GM23338 (cell line): ENCODE measurements at regions not wholly inside any gene's neighbourhood (a gene's known extent, or its start where the extent isn't known, plus 50 kb on each side); places are given as distances from the start of the nearest gene placed in this dataset.

Source experiments
- ATAC-seq: fragments of 200-7000 bp; cut with Tn5 transposase; 3 replicates; pipeline ENCODE4 v1.9.1; 2020
- DNase-seq: peaks from one replicate; pipeline ENCODE4 v3.0.0-alpha.2; 2015; ENCODE audit warnings: low spot score
- H2AFZ ChIP-seq: fragments of 200-600 bp; sonication (generic); 2 replicates; pipeline ENCODE4 v1.8.0; 2016; ENCODE audit warnings: antibody characterized with exemption, mild to moderate bottlenecking, moderate library complexity
- H3F3A ChIP-seq: fragments of 200-600 bp; sonication (generic); replicated peaks from 2 replicates; pipeline ENCODE4 v1.8.0; 2017; ENCODE audit warnings: antibody characterized with exemption, mixed run types, low read depth
- H3K27ac ChIP-seq: fragments of 200-600 bp; sonication (generic); 2 replicates; pipeline ENCODE4 v1.6.1; 2016; ENCODE audit warnings: low read depth
- H3K27me3 ChIP-seq: fragments of 200-600 bp; sonication (generic); 2 replicates; pipeline ENCODE4 v1.8.0; 2016; ENCODE audit warnings: mild to moderate bottlenecking, mixed run types, moderate library complexity; ENCODE audit not compliant: insufficient read depth
- H3K36me3 ChIP-seq: fragments of 200-600 bp; sonication (generic); 2 replicates; pipeline ENCODE4 v1.8.0; 2016; ENCODE audit warnings: mild to moderate bottlenecking; ENCODE audit not compliant: insufficient read depth
- H3K4me1 ChIP-seq: fragments of 200-600 bp; sonication (generic); 2 replicates; pipeline ENCODE4 v1.8.0; 2016; ENCODE audit warnings: mild to moderate bottlenecking, moderate library complexity; ENCODE audit not compliant: insufficient read depth
- H3K4me2 ChIP-seq: fragments of 200-600 bp; sonication (generic); 2 replicates; pipeline ENCODE4 v1.7.1; 2017; ENCODE audit warnings: mixed run types
- H3K4me3 ChIP-seq: fragments of 200-600 bp; sonication (generic); 2 replicates; pipeline ENCODE4 v1.6.1; 2016; ENCODE audit warnings: mixed run types
- H3K79me2 ChIP-seq: fragments of 200-600 bp; sonication (generic); replicated peaks from 2 replicates; pipeline ENCODE4 v1.8.0; 2017; ENCODE audit warnings: mild to moderate bottlenecking; ENCODE audit not compliant: insufficient read depth
- H3K9me2 ChIP-seq: fragments of 200-600 bp; sonication (generic); 2 replicates; pipeline ENCODE4 v1.8.0; 2017; ENCODE audit not compliant: insufficient read depth
- H4K20me1 ChIP-seq: fragments of 200-600 bp; sonication (generic); replicated peaks from 2 replicates; pipeline ENCODE4 v1.8.0; 2017; ENCODE audit warnings: mild to moderate bottlenecking; ENCODE audit not compliant: insufficient read depth
- H3K27ac Mint-ChIP-seq: 2 replicates; pipeline ENCODE4 v1.8.0; 2020; ENCODE audit warnings: inconsistent platforms, mild to moderate bottlenecking, moderate library complexity, mixed read lengths
- H3K27me3 Mint-ChIP-seq: 3 replicates; pipeline ENCODE4 v1.8.0; 2022; ENCODE audit warnings: low read depth, mild to moderate bottlenecking, moderate library complexity, mixed read lengths, inconsistent platforms; ENCODE audit not compliant: insufficient read depth, poor library complexity
- H3K36me3 Mint-ChIP-seq: 3 replicates; pipeline ENCODE4 v1.8.0; 2021; ENCODE audit warnings: low read depth, mild to moderate bottlenecking, inconsistent platforms, moderate library complexity, mixed read lengths
- H3K4me1 Mint-ChIP-seq: 3 replicates; pipeline ENCODE4 v1.8.0; 2020; ENCODE audit warnings: mild to moderate bottlenecking, inconsistent platforms, mixed read lengths
- H3K4me3 Mint-ChIP-seq: 3 replicates; pipeline ENCODE4 v1.8.0; 2021; ENCODE audit warnings: moderate library complexity, mild to moderate bottlenecking, inconsistent platforms, mixed read lengths
- H3K9me3 Mint-ChIP-seq: 3 replicates; pipeline ENCODE4 v1.8.0; 2020; ENCODE audit warnings: moderate library complexity, mild to moderate bottlenecking, inconsistent platforms, mixed read lengths
- CREB1 ChIP-seq: fragments of 250-450 bp; sonication (Bioruptor Pico); IDR thresholded peaks from 2 replicates; pipeline ENCODE4 v1.5.0; 2020; ENCODE audit warnings: low read depth, mild to moderate bottlenecking, moderate library complexity
- CTCF ChIP-seq, 2 experiments: fragments of 200-600 bp in 1 of 2; sonication (generic) in 1 of 2; conservative IDR thresholded peaks; 2 replicates each; pipeline versions ENCODE4 v1.5.1 to v1.6.1; 2016 to 2017; ENCODE audit warnings: antibody characterized with exemption in 2 of 2, low read depth in 2 of 2, mild to moderate bottlenecking in 2 of 2, moderate library complexity in 1 of 2
- ETS1 ChIP-seq: IDR thresholded peaks from 2 replicates; pipeline ENCODE4 v1.6.1; 2016; ENCODE audit warnings: antibody characterized with exemption
- EZH2 ChIP-seq: fragments of 200-600 bp; sonication (generic); IDR thresholded peaks from one replicate; pipeline ENCODE4 v1.8.0; 2017; ENCODE audit warnings: antibody characterized with exemption, mild to moderate bottlenecking, low read depth; ENCODE audit not compliant: unreplicated experiment
- EZH2phosphoT487 ChIP-seq: fragments of 200-600 bp; sonication (generic); IDR thresholded peaks from one replicate; pipeline ENCODE4 v1.8.1; 2018; ENCODE audit warnings: antibody characterized with exemption; ENCODE audit not compliant: unreplicated experiment
- JUNB ChIP-seq: IDR thresholded peaks from one replicate; pipeline ENCODE4 v1.6.1; 2016; ENCODE audit warnings: antibody characterized with exemption; ENCODE audit not compliant: unreplicated experiment
- NANOG ChIP-seq: IDR thresholded peaks from 2 replicates; pipeline ENCODE4 v1.6.1; 2016; ENCODE audit warnings: antibody characterized with exemption, borderline replicate concordance
- POLR2AphosphoS5 ChIP-seq: IDR thresholded peaks from 2 replicates; pipeline ENCODE4 v1.6.1; 2016; ENCODE audit warnings: antibody characterized with exemption, low read depth
- REST ChIP-seq: IDR thresholded peaks from one replicate; pipeline ENCODE4 v1.6.1; 2018; ENCODE audit warnings: antibody characterized with exemption; ENCODE audit not compliant: unreplicated experiment
- STAT1 ChIP-seq: IDR thresholded peaks from one replicate; pipeline ENCODE4 v1.6.1; 2016; ENCODE audit warnings: antibody characterized with exemption; ENCODE audit not compliant: unreplicated experiment
- ZNF114 ChIP-seq: fragments of 250-450 bp; sonication (Bioruptor Pico); IDR thresholded peaks from 2 replicates; pipeline ENCODE4 v1.5.0; 2020; ENCODE audit warnings: mild to moderate bottlenecking, moderate library complexity
- ZNF331 ChIP-seq: fragments of 250-450 bp; sonication (Bioruptor Pico); IDR thresholded peaks from 2 replicates; pipeline ENCODE4 v1.5.0; 2020; ENCODE audit warnings: low read depth, mild to moderate bottlenecking, moderate library complexity
- ZNF462 ChIP-seq: fragments of 250-450 bp; sonication (Bioruptor Pico); IDR thresholded peaks from 2 replicates; pipeline ENCODE4 v1.5.0; 2020; ENCODE audit warnings: mild to moderate bottlenecking, moderate library complexity

GRCh38 chr1:30536530-30536929 lies 186.9 kb downstream of the MATN1 start:
- Histone ChIP-seq H3K4me2 (no peak overlapping the region), H4K20me1 (no peaks in the 10 kb centered on the region), H3K79me2 (no peaks in the 10 kb centered on the region), H3K27ac (no peak overlapping the region), H3K4me3 (no peak overlapping the region), H3K36me3 (no peaks in the 10 kb centered on the region), H3F3A (no peaks in the 10 kb centered on the region), H3K9me2 (no peaks in the 10 kb centered on the region), H3K27me3 (no peaks in the 10 kb centered on the region), H2AFZ (no peak overlapping the region), H3K4me1 (no peaks in the 10 kb centered on the region)
- Mint-ChIP-seq H3K4me1 (0 out of 3 replicates have a peak, but pooled peaks cover 4% of the 10 kb centered on the region), H3K36me3 (peaks cover 1% of the 10 kb centered on the region; the same call in 2 of the 3 replicates), H3K9me3 (peaks cover 10% of the 10 kb centered on the region), H3K4me3 (no peak overlapping the region), H3K27ac (no peak overlapping the region), H3K27me3 (peaks cover 1% of the 10 kb centered on the region)
- TF ChIP-seq NANOG (no peak), CTCF (conservative IDR thresholded peaks at IDR 0.05; ENCODE audit: low read depth in 2 of 2) (no peak), POLR2AphosphoS5 (no peak), EZH2phosphoT487 (no peak), ZNF462 (CRISPR knock-in tag) (no peak), CREB1 (CRISPR knock-in tag) (no peak), REST (no peak), JUNB (no peak), ZNF114 (CRISPR knock-in tag) (no peak), ZNF331 (CRISPR knock-in tag) (no peak), STAT1 (no peak), EZH2 (no peak), ETS1 (no peak)
- DNase-seq = no peak
- no peak for ATAC-seq
